SK-N-SH treated with all-trans-retinoic acid at 6 μM for 48 hours (cell line): ENCODE measurements at regions not wholly inside any gene's neighbourhood (a gene's known extent, or its start where the extent isn't known, plus 50 kb on each side); places are given as distances from the start of the nearest gene placed in this dataset.

Experiments used
- BACH2 ChIP-seq: fragments of 250-450 bp; sonication (Bioruptor Pico); IDR thresholded peaks from 2 replicates; pipeline ENCODE4 v1.9.0; 2021; ENCODE audit warnings: mild to moderate bottlenecking, borderline replicate concordance
- CREB5 ChIP-seq: fragments of 250-450 bp; sonication (Bioruptor Pico); IDR thresholded peaks from 2 replicates; pipeline ENCODE4 v1.5.1; 2020; ENCODE audit warnings: low read depth, mild to moderate bottlenecking, moderate library complexity
- CSRNP3 ChIP-seq: fragments of 250-450 bp; sonication (Bioruptor Pico); IDR thresholded peaks from 2 replicates; pipeline ENCODE4 v1.5.1; 2021; ENCODE audit warnings: mild to moderate bottlenecking, moderate library complexity
- GLIS3 ChIP-seq: fragments of 250-450 bp; sonication (Bioruptor Pico); IDR thresholded peaks from 2 replicates; pipeline ENCODE4 v1.5.0; 2020; ENCODE audit warnings: mild to moderate bottlenecking, moderate library complexity
- PATZ1 ChIP-seq: fragments of 250-450 bp; sonication (Bioruptor Pico); IDR thresholded peaks from 2 replicates; pipeline ENCODE4 v1.8.0; 2020; ENCODE audit warnings: mild to moderate bottlenecking, moderate library complexity, borderline replicate concordance
- POU6F1 ChIP-seq: fragments of 250-450 bp; sonication (Bioruptor Pico); IDR thresholded peaks from 2 replicates; pipeline ENCODE4 v1.8.0; 2021; ENCODE audit warnings: low read depth, mild to moderate bottlenecking, moderate library complexity, borderline replicate concordance
- PPARA ChIP-seq: fragments of 250-450 bp; sonication (Bioruptor Pico); IDR thresholded peaks from 2 replicates; pipeline ENCODE4 v1.5.0; 2020; ENCODE audit warnings: mild to moderate bottlenecking, borderline replicate concordance
- TCF4 ChIP-seq: fragments of 250-450 bp; sonication (Bioruptor Pico); IDR thresholded peaks from 2 replicates; pipeline ENCODE4 v1.8.0; 2021; ENCODE audit warnings: mild to moderate bottlenecking, moderate library complexity, borderline replicate concordance
- ZFP30 ChIP-seq: fragments of 450-650 bp; formaldehyde crosslinking; IDR thresholded peaks from 2 replicates; pipeline ENCODE4 v1.5.0; 2022; ENCODE audit warnings: mild to moderate bottlenecking, moderate library complexity

GRCh38 chr11:42596576-42597145, 715.1 kb upstream of the API5 start:
- TF ChIP-seq ZFP30 (no peak), TCF4 (CRISPR knock-in tag) (no peak), PATZ1 (no peak), POU6F1 (no peak), PPARA (CRISPR knock-in tag) (no peak), CSRNP3 (CRISPR knock-in tag) (no peak), BACH2 (no peak), GLIS3 (CRISPR knock-in tag) (no peak), CREB5 (CRISPR knock-in tag) (no peak)
